HG03066 (cell line): ENCODE measurements at regions not wholly inside any gene's neighbourhood (a gene's known extent, or its start where the extent isn't known, plus 50 kb on each side); places are given as distances from the start of the nearest gene placed in this dataset.

Experiments
- ATAC-seq: cut with Tn5 transposase; IDR thresholded peaks from one replicate; pipeline ENCODE4 v1.9.1; 2021; ENCODE audit warnings: low read depth; ENCODE audit not compliant: unreplicated experiment

DNA sequence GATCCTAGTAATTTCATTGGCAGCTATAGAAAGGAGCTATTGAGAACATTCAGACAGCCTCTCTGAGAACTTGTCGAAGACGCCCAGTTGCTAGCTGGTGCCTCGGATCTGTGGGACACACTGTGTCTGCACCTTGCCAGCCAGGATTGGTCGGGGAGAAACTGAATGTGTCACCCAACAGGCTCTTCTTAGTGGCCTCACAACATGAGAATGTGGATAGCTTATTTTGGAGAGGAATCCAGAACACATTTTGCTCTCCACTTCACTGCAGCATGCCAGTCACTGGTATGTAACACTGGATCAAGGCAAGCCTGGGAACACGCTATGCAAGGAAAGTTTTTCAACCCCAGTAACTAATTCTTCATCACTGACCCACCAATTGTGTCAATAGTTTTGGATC, 89.5 kb upstream of the TRPC3 start:
- ATAC-seq: no peak

DNA sequence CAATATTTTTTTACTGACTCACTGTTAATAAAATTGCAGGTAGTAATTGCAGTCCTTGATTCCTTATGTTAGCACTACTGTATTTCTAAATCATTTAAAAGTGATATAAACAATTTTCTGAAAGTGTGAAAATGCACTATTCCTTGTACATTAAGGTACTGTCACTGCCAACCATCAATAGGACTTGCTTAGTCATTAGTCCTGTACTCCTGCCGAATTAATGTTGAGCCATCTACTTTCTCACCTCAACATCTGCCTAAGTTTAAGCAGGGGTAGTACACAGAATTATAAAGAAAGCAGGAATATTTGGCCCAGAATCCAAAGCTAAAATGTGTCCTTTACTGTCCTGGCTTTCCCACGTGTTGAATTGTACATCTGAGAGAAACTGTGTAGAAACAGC, 87.0 kb upstream of the TRPC3 start:
- no peak for ATAC-seq

DNA sequence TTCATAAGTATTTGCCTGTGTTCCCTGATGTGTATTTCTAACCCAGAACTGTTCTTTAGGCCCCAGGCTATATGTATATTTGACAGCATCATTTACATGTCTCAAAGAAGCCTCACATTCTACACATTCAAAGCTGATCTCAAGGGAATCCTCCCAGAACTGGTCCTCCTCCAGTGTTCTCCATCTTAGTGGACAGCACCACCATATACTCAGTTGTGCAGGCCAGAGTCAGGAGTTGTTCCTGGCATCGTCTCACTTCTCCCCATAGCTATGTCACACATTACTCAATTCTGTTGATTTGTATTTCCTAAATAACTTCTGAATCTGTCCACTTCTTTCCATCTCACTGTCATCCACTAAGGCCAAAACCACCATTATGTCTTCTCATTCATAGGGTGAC, 82.8 kb upstream of the TRPC3 start:
- no peak for ATAC-seq

DNA sequence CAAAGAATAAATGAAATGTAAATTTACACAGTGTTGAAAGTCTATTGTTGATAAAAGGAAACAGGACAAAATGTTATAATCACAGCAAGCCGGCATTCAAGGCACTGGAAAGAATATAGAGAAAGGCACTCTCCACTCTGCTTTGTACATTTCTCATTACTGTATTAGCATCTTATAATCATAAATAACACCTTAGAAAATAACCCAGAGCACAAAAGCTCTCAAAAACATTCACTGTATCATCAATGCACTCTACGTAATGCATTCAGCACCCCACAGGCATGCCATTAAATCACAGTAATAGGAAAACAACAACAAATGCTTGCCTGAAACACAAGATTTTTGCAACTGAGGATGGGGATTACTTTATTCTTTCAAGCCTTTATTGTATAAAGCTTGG, 75.3 kb upstream of the TRPC3 start:
- no peak for ATAC-seq

DNA sequence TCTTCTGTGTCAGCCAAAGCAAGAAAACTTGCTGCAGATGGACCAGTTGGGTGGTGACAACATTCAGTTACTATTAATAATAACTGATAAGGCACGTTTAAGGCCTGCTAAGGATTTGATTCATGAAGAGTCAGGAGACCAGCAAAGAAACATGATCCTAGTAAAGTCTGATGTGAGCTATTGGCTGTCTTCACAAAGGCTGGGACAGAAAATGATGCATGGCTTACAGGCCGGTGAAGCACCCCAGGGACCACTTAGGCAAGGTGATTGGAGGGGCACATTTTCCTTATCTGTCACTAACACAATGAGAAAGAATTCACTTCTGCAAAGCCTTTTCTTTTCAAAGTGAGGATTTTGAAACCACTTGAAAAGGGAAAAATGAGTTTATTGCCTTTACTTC, 65.4 kb upstream of the TRPC3 start:
- ATAC-seq: no peak

DNA sequence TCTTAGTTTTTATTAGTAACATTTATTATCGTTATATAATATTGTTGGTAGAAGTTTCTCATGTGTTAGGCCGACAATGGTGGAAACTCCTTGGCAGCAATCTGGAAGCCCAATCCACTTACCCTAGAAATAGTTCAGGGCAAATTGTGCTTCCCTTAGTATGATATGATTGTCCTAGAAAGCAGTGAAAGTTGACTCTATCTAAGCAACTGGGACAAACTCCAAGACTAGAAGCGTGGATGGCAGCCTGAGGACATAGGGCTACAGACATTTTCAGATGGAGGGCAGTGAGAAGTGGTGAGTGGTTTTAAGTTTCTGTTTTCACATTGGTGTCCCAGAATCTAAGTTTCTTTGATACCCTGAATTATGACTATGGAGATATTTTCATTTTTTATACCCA, 63.3 kb upstream of the TRPC3 start:
- ATAC-seq: no peak

DNA sequence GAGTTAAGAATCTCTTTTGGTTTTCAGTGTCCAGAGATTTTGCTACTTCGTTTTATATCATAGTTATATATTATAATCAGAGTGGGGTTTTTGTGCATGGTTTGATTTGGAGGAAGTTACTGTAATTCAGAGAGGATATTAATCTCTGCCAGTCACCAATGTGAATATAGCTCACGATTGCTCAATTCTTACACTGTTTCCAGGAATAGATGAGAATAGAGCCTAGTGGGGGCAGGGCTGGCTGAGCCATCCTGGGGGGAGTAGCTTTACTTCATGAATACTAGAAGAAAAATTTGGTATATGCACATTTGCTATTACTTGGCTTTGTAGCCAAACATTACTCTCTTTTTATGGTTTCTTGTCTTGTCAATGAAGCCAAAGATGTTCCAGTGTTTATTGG, 60.9 kb upstream of the TRPC3 start:
- ATAC-seq: no peak

DNA sequence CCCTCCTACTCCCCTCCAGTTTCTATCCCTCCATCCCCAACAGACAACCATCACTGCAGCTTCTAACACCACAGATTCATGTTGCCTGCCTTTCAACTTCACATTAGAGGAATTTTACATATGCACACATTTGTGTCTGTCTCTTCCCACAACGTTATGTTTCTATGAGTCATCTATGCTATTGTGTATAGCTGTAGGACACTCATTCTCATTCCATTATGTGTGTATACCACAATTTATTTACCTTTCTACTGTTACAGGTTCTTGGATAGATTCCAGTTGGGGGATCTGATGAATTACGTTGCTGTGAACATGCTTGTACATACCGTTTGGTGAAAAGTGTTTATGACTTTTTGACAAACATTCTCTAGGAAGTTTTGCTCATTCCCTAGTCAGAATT, 58.8 kb upstream of the TRPC3 start:
- no peak for ATAC-seq

DNA sequence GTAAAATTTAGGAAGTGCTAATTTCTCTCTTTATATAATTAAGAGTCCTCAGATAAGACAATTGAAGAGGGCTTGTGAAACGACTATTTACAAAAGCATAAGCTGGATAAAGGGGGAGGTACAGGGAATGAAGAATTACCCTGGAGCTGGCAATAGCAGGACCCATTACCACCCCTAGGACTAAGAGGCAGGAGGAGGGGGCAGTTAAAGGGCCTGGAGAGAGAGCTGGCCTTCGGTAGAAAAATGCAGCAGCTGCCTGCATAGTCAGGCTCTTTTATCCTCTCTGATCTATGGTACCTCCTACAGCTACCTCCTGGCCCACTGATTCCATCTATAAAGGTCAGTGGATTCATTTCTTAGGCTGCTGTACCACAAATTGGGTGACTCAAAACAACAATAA, 57.7 kb upstream of the TRPC3 start:
- ATAC-seq: no peak

DNA sequence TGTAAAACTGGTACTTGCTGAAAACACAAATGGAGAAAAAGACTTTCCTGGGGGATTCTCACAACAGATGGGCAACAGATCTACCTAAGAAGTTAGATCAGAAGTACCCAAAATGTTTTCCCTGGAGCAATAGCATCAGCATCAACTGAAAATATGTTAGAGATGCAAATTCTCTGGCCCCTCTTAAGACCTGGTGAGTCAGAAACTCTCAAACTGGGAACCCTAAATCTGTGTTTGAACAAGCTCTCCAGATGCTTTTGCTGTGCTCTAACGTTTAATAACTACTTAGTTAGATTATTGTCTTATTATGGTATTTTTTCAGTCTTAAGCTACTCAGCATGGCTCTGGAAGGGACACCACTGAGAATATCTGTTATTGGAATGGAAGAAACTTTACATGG, 55.2 kb upstream of the TRPC3 start:
- no peak for ATAC-seq

DNA sequence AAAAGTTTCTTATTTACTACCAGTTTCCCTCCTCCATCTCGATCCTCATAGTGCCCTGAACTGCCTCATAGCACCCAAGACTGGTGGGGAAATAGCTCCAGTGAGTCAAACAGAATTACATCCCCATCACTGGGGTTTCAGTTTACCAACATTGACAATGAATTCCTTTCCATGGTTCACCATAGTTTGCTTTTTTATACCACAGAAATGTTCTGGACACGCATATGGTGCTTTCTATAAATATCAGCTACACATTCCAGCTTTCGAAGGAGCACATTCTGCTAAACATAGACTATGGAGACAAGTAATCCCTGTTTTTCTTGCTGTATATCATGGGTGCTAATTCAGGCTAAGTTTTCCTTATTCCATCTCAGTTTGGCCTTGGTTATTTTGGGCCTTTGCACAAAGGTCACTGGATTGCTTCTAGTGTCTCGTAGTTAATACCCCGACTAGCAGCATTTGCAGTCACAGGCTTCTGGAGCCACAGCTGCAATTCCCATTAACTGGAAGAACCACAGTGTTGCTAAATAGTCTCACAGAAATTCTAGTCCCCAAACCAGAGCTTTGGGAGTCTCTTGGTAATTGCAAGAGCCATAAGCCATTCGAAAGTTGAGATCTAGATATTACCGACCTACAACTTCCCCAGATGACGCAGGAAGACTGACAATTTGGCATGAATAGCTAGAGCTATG, 53.4 kb upstream of the TRPC3 start:
- no peak for ATAC-seq

DNA sequence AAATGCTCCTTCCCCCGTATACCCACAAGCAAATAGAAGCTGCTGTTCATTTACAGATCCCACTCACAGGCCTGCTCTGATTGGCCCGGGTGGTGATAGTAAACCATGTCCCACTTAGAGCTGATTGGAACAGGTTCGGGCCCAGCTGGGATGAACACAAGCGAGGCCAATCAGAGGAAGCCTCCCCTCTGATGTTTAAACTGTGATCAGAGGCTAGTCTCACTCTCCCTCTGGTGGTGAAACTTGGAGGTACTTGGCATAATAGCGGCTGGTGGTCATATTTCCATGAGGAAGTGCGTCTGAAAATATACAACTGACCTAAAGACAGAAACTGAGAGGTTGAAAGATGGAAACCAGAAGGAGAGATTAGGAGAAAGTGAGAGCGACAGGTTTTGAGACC, 51.5 kb upstream of the TRPC3 start:
- ATAC-seq: peak; percentile 77
